ENCODE measurements at regions not wholly inside any gene's neighbourhood (a gene's known extent, or its start where the extent isn't known, plus 50 kb on each side); places are given as distances from the start of the nearest gene placed in this dataset.
"Not testable (repeated sequence)": the region's sequence is repeated elsewhere in the genome, so short reads cannot be mapped to it uniquely, and the experiment has no call there.

- DNase-seq = no peak
Measured at GRCh38 chr16:47858333-47858982, 297.3 kb downstream of the ABCC12 start.

- no peak for DNase-seq
Measured at GRCh38 chr16:47855431-47855830, 300.4 kb downstream of the ABCC12 start.

- DNase-seq = no peak
Measured at GRCh38 chr16:47854737-47855136, 301.1 kb downstream of the ABCC12 start.

- DNase-seq = no peak
Measured at GRCh38 chr16:47852991-47853390, 302.8 kb downstream of the ABCC12 start.

GRCh38 chr16:47851146-47851545 lies 304.6 kb downstream of the ABCC12 start:
- DNase-seq = no peak

- DNase-seq = no peak
Measured at GRCh38 chr16:47849736-47850135, 306.1 kb downstream of the ABCC12 start.

- no peak for DNase-seq
Measured at GRCh38 chr16:47848421-47849109, 307.2 kb downstream of the ABCC12 start.

GRCh38 chr16:47847220-47847970 lies 308.4 kb downstream of the ABCC12 start:
- DNase-seq = peak; percentile 60 to 61

- DNase-seq = no peak
Measured at GRCh38 chr16:47834485-47835024, 321.2 kb downstream of the ABCC12 start.

GRCh38 chr16:47833771-47834170 lies 322.0 kb downstream of the ABCC12 start:
- no peak for DNase-seq

GRCh38 chr16:47829850-47830600 lies 325.8 kb downstream of the ABCC12 start:
- no peak for DNase-seq

- no peak for DNase-seq
Measured at GRCh38 chr16:47826070-47826469, 329.7 kb downstream of the ABCC12 start.

GRCh38 chr16:47817048-47817447 lies 338.7 kb downstream of the ABCC12 start:
- DNase-seq = no peak

GRCh38 chr16:47816511-47816910 lies 339.3 kb downstream of the ABCC12 start:
- no peak for DNase-seq

- no peak for DNase-seq
Measured at GRCh38 chr16:47815655-47816054, 340.1 kb downstream of the ABCC12 start.

GRCh38 chr16:47811758-47812157 lies 344.0 kb downstream of the ABCC12 start:
- not testable (repeated sequence) for DNase-seq

- no peak for DNase-seq
Measured at GRCh38 chr16:47806309-47806847, 345.2 kb downstream of the PHKB start.

- DNase-seq = no peak
Measured at GRCh38 chr16:47787696-47788095, 326.6 kb downstream of the PHKB start.

- DNase-seq = no peak
Measured at GRCh38 chr16:47781673-47782072, 320.5 kb downstream of the PHKB start.

- no peak for DNase-seq
Measured at GRCh38 chr16:47780213-47780875, 319.2 kb downstream of the PHKB start.
